ENCODE measurements at regions not wholly inside any gene's neighbourhood (a gene's known extent, or its start where the extent isn't known, plus 50 kb on each side); places are given as distances from the start of the nearest gene placed in this dataset.

DNA sequence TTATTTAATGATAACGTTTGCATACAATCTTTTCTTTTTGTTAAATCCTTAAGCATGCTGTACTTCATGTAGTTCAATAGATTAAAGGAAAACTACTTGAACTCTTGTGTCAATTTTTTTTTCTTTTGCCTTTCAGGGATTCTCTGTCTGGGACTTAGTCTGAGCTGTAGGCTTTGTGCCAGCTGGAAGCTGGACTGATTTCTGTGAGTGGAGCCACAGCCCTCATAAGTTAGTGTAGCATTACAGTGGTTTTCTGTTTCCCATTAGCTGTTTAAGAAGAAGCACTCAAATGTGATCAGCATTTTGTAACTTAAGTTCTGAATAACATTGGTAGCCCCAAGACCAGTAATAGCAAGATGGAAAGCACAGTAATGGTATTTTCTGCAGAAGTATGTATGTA lies 330.6 kb upstream of the MEF2C start:
- H3K27me3 ChIP-seq (replicated peaks in 1 of 7), result no peaks in the 10 kb centered on the region
- no peak overlapping the region for H3K27ac ChIP-seq
- 50 to 82% (median 64%) methylated on average over 1 of the region's 1 CpG for WGBS, 5 donors
- intact Hi-C loops (cut with DNase I; ENCODE audit: low total_unique reads), result no loop called here
- H3K4me3 ChIP-seq, result no peak overlapping the region
- TF ChIP-seq, protein P1, sequence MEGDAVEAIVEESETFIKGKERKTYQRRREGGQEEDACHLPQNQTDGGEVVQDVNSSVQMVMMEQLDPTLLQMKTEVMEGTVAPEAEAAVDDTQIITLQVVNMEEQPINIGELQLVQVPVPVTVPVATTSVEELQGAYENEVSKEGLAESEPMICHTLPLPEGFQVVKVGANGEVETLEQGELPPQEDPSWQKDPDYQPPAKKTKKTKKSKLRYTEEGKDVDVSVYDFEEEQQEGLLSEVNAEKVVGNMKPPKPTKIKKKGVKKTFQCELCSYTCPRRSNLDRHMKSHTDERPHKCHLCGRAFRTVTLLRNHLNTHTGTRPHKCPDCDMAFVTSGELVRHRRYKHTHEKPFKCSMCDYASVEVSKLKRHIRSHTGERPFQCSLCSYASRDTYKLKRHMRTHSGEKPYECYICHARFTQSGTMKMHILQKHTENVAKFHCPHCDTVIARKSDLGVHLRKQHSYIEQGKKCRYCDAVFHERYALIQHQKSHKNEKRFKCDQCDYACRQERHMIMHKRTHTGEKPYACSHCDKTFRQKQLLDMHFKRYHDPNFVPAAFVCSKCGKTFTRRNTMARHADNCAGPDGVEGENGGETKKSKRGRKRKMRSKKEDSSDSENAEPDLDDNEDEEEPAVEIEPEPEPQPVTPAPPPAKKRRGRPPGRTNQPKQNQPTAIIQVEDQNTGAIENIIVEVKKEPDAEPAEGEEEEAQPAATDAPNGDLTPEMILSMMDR (IDR thresholded peaks at IDR 0.05 in 8 of 11, conservative IDR thresholded peaks at IDR 0.05 in 3 of 11), result no peak
- TF ChIP-seq POLR2A (IDR thresholded peaks at IDR 0.05) (no peak), POLR2AphosphoS5 (IDR thresholded peaks at IDR 0.05) (no peak)
- no peaks in the 10 kb centered on the region for H3K9me3 ChIP-seq
- no peaks in the 10 kb centered on the region for H3K36me3 ChIP-seq
- H3K4me1 ChIP-seq, result no peaks in the 10 kb centered on the region
- DNase-seq, result no peak

- H3K36me3 ChIP-seq, result no peaks in the 10 kb centered on the region
- TF ChIP-seq POLR2AphosphoS5 (IDR thresholded peaks at IDR 0.05) (no peak), POLR2A (IDR thresholded peaks at IDR 0.05) (no peak)
- TF ChIP-seq, protein P1 (IDR thresholded peaks at IDR 0.05 in 8 of 11, conservative IDR thresholded peaks at IDR 0.05 in 3 of 11), result no peak
- no peaks in the 10 kb centered on the region for H3K27me3 ChIP-seq (replicated peaks in 1 of 7)
- H3K27ac ChIP-seq, result no peak overlapping the region
- no peaks in the 10 kb centered on the region for H3K9me3 ChIP-seq
- WGBS, 5 donors, result 58 to 86% (median 69%) methylated on average over 2 of the region's 2 CpGs
- DNase-seq, result no peak
- intact Hi-C loops (cut with DNase I; ENCODE audit: low total_unique reads), result no loop called here
- H3K4me3 ChIP-seq, result no peak overlapping the region
- no peaks in the 10 kb centered on the region for H3K4me1 ChIP-seq
Observed at GRCh38 chr5:89211836-89212235, 328.9 kb upstream of the MEF2C start.

DNA sequence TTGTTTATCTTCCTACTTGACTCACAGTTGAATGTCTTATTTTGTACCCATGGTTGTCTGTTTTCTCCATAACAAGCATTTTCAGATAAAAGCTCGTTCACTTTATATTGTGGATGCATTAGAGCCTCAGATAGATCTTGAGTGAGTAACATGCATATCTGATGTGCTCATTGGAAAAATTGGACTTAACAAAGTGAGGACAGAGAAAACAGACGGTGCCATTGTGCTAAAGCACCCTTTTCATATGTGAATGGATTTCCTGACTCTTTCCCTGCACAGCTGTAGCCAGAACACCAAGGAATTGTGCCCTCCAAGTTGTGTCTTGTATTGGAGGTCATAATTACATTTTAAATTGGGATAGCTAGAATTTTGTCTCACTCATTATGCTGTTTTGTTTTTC lies 325.8 kb upstream of the MEF2C start:
- Histone ChIP-seq H3K27me3 (replicated peaks in 1 of 7) (no peaks in the 10 kb centered on the region), H3K36me3 (no peaks in the 10 kb centered on the region), H3K9me3 (no peaks in the 10 kb centered on the region), H3K4me3 (no peak overlapping the region), H3K4me1 (no peaks in the 10 kb centered on the region), H3K27ac (no peak overlapping the region)
- WGBS, 5 donors, result 79 to 96% (median 90%) methylated on average over 2 of the region's 2 CpGs
- TF ChIP-seq POLR2A (IDR thresholded peaks at IDR 0.05), result no peak
- no peak for DNase-seq
- intact Hi-C loops (cut with DNase I; ENCODE audit: low total_unique reads), result no loop called here

- H3K27ac ChIP-seq, result no peak overlapping the region
- DNase-seq, result no peak
- TF ChIP-seq POLR2A (IDR thresholded peaks at IDR 0.05) (no peak), POLR2AphosphoS5 (IDR thresholded peaks at IDR 0.05) (no peak)
- TF ChIP-seq, protein P1 (IDR thresholded peaks at IDR 0.05 in 8 of 11, conservative IDR thresholded peaks at IDR 0.05 in 3 of 11), result no peak
- H3K36me3 ChIP-seq, result no peaks in the 10 kb centered on the region
- no peaks in the 10 kb centered on the region for H3K9me3 ChIP-seq
- no peaks in the 10 kb centered on the region for H3K27me3 ChIP-seq (replicated peaks in 1 of 7)
- intact Hi-C loops (cut with DNase I; ENCODE audit: low total_unique reads), result no loop called here
- H3K4me1 ChIP-seq, result no peaks in the 10 kb centered on the region
- no peak overlapping the region for H3K4me3 ChIP-seq
Observed at GRCh38 chr5:89208392-89208791, 325.4 kb upstream of the MEF2C start.

DNA sequence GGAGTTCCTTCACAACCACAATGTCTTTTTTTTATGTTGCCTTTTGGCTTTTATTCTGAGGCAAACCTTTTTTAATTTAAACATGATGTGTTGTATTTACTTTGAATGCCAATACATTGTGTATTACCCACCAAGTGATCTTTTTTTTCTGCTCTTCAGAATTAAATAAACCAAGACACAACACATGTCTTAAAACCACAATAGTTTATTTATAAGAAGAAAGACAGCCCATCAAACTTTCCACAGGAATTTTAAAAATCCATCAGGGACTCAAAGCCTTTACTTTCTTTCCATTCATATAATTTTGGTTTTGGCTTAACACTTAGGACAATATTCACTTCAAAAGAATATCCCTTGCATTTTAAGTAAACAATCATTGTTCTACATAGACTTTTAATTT lies 321.8 kb upstream of the MEF2C start:
- Histone ChIP-seq H3K9me3 (peaks cover 0 to 17% (median 9%) of the 10 kb centered on the region in 8 donors), H3K4me1 (no peaks in the 10 kb centered on the region), H3K4me3 (no peak overlapping the region), H3K27me3 (replicated peaks in 1 of 7) (no peaks in the 10 kb centered on the region), H3K36me3 (no peaks in the 10 kb centered on the region), H3K27ac (no peak overlapping the region)
- DNase-seq, result no peak
- intact Hi-C loops (cut with DNase I; ENCODE audit: low total_unique reads), result no loop called here
- TF ChIP-seq POLR2A (IDR thresholded peaks at IDR 0.05) (no peak), POLR2AphosphoS5 (IDR thresholded peaks at IDR 0.05) (no peak)
- TF ChIP-seq, protein P1 (IDR thresholded peaks at IDR 0.05 in 8 of 11, conservative IDR thresholded peaks at IDR 0.05 in 3 of 11), result no peak

Measured in spleen (tissue), 11 donors.